Thyroid gland (tissue), 4 donors: ENCODE measurements at regions not wholly inside any gene's neighbourhood (a gene's known extent, or its start where the extent isn't known, plus 50 kb on each side); places are given as distances from the start of the nearest gene placed in this dataset.

Experiments used
- POLR2A ChIP-seq, 2 donors: fragments of 450-650 bp; IDR thresholded peaks; one replicate each; pipeline ENCODE4 v1.6.1; 2017; ENCODE audit warnings: antibody characterized with exemption in 2 of 2, mild to moderate bottlenecking in 2 of 2, moderate library complexity in 1 of 2
- TF ChIP-seq, protein P1 (sequence below), 6 experiments: fragments of 200-600 bp in 3 of 6; fragments of 450-650 bp in 3 of 6; sonication (generic) in 3 of 6; IDR thresholded peaks; one replicate each; pipeline ENCODE4 v1.5.1; 2016 to 2019; ENCODE audit warnings: antibody characterized with exemption in 6 of 6, mild to moderate bottlenecking in 2 of 6, inconsistent platforms in 1 of 6, moderate library complexity in 1 of 6

- TF ChIP-seq, protein P1, sequence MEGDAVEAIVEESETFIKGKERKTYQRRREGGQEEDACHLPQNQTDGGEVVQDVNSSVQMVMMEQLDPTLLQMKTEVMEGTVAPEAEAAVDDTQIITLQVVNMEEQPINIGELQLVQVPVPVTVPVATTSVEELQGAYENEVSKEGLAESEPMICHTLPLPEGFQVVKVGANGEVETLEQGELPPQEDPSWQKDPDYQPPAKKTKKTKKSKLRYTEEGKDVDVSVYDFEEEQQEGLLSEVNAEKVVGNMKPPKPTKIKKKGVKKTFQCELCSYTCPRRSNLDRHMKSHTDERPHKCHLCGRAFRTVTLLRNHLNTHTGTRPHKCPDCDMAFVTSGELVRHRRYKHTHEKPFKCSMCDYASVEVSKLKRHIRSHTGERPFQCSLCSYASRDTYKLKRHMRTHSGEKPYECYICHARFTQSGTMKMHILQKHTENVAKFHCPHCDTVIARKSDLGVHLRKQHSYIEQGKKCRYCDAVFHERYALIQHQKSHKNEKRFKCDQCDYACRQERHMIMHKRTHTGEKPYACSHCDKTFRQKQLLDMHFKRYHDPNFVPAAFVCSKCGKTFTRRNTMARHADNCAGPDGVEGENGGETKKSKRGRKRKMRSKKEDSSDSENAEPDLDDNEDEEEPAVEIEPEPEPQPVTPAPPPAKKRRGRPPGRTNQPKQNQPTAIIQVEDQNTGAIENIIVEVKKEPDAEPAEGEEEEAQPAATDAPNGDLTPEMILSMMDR (IDR thresholded peaks at IDR 0.05): no peak
- TF ChIP-seq POLR2A (IDR thresholded peaks at IDR 0.05): no peak
Observed at GRCh38 chr4:186851291-186852072, 127.8 kb upstream of the FAT1 start.
